HG03196 (cell line): ENCODE measurements at regions not wholly inside any gene's neighbourhood (a gene's known extent, or its start where the extent isn't known, plus 50 kb on each side); places are given as distances from the start of the nearest gene placed in this dataset.

Source experiments
- ATAC-seq: cut with Tn5 transposase; IDR thresholded peaks from one replicate; pipeline ENCODE4 v1.9.1; 2021; ENCODE audit not compliant: unreplicated experiment

- ATAC-seq: no peak
These were observed 346.9 kb downstream of the ZNF608 start for GRCh38 chr5:124399426-124399961.

DNA sequence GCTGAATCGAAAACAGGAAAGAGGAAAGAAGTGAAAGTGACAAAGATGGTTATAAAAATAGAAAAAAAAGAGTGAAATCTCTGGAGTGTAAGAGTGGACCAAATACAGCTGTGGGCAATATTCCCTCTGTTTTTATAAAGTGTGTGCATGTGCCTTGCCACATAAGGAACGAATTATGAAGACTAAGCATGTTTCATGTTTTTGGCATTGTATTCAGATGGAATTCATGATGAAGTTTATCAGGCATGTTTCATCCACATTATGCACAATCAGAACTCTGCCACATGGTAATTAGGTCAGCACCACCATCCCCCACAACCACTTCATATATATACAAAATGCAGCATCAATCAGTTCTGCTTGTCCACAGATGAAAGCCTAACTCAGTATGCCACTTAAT, 348.0 kb downstream of the ZNF608 start:
- no peak for ATAC-seq

DNA sequence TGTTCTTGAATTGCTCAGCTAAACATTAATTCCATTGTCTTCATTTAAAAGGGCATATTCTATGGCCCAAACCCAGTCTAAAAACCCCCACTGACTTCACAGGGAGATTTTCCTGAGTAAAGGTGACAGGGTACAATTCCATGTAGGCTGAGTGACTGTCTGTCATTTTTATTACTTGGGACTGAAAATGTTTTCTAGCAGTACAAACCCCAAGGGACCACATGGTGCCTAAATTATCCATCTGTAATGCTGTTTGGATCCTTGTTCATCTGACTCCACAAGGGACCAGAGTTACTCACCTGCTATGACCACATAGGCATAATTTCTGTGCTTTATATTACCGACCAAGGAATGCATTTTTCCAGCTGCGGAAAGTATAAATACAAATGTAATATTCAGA, 349.1 kb downstream of the ZNF608 start:
- ATAC-seq: no peak

DNA sequence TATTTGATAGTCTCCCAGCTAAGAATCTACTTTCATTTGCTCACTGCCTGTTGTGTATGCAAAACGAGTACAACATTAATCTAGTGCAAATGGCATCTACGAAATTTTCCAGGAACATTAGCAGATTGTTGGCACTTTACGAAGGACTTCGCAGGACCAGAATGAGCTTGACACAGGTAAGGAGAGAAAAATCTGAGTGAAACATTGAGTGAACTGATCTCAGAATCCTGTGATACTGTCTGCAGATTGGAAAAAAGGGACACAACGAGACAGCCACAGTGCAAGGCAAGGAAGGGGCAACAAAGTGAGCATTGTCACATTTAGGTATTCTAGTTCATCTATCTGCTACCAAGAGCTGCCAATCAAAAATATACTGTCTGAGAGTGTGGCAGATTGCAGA, 350.5 kb downstream of the ZNF608 start:
- ATAC-seq: no peak

- ATAC-seq: no peak
These were observed 351.2 kb downstream of the ZNF608 start for GRCh38 chr5:124395287-124395686.

DNA sequence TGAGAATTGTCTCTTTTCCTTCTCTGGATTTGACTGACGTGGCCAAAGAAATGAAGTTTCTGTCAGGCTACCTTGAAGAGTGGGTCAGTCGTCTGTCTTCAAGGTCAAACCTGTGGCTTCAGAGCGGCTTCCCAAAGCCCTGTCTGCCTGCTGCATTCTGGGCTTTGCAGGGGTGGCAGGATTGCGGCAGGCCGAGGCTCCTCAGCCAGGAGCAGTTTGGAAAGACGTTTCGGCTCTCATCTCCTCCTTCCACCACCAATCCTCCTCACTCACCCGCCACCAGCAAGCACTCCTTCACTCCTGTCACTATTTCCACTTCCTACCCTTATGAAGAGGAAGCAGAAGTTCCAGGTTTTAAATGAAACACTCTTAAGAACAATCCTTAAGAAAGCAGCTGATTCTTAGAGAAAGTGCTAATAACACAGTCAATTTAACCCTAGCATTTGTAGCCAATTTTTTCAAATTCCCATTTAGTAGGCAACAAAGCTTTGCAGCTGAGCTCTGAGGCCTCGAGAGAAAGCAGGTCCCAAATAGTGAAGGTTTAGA, 351.7 kb downstream of the ZNF608 start:
- no peak for ATAC-seq

- ATAC-seq: no peak
These were observed 352.7 kb downstream of the ZNF608 start for GRCh38 chr5:124393584-124394379.

- ATAC-seq: no peak
These were observed 362.7 kb downstream of the ZNF608 start for GRCh38 chr5:124383693-124384092.

DNA sequence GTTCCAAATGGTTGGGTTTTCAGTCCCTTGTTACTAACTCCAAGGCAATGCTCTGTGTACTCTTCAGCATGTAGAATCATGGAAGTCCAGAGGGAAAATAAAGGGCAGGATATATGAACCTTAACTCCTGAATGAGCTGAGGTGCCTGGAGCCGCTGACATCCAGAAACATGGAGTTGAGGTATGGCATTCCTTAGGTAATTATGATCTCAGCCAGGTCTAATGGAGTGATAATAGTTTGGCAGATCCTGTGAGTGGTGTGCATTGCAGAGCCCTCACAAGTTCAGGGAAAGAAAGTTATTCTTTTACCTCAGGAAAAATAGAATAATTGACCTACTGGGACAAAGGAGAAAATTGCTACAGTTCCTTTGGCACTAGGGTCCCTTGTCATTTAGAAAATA, 369.1 kb downstream of the ZNF608 start:
- ATAC-seq: no peak

DNA sequence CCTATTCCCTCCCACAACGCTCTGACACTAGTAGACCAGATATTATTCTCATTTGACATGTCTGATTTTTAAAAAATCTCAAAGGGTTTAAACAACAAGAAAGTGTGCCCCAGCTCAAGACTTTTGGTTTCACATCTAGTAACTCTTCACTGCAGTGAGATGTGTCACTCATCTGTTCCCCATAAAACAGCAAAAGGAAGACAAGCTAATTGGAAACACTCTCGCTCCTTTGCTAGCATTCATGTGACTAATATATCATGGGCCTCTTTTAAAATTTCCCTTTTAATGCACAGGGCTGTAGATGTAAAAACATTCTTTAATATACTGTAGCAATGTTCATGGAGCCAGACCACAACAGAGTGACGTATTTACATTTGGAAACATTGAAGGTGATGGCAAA, 372.6 kb downstream of the ZNF608 start:
- no peak for ATAC-seq

DNA sequence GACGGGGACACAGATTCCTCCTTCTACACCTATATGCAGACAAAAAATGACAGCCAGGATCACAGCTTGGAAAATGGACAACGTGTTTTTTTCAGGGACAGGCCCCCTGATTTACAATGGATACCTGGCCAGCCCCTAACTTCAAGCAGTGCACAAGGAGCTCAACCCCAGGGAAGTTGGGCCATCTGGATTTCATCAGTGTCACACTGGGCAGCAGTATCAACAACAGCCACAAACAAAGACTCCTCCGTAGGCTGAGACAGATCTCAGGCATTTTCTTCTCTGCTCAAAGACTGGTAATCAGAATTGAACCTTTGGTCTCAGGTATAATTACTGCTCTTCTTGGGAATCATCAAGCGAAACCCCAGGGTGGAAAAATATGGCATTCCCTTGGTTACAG, 374.0 kb downstream of the ZNF608 start:
- no peak for ATAC-seq

GRCh38 chr5:124371111-124371706, 375.2 kb downstream of the ZNF608 start:
- no peak for ATAC-seq

- no peak for ATAC-seq
These were observed 375.8 kb downstream of the ZNF608 start for GRCh38 chr5:124370601-124371000.

DNA sequence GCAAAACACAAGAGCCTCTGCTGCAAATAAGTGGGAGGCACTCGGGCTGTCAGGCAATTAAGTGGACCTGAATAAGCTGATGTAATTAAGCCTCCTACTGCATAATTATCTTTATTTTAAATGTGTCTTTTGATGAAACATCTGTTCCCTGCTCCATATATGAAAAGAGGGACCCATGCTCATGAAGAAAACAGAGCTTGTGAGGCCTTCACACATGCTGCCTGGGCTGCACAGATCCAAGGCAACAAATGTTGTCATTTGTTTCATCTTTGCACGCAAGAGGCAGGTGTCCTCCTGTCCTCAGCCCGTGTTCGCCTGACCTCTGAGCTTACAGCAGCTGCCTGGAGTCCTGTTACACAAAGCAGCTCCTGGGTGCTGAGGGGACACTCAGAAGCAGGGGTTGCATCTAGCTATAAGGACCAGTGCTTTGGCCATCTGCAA, 381.1 kb downstream of the ZNF608 start:
- no peak for ATAC-seq

GRCh38 chr5:124355928-124356327, 390.5 kb downstream of the ZNF608 start:
- no peak for ATAC-seq

GRCh38 chr5:124353016-124353415, 393.4 kb downstream of the ZNF608 start:
- ATAC-seq: no peak

DNA sequence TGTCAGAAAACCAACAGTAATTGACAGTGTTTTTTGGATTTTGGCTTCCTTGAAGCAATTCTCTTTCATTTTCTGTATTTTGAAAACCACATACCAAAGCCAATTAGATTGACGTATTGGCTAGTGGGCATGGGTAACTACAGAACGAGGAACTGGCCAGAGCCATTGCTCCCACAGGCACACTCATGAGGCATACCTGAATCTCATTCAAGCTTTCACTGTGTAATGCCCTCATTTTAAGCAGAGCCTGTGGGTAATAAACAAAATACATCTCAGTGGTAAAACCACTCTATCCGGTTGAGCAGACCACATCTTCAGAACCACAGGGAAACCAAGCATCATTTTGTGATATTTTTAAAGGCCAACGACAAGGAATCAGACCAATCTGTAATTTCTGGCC, 394.1 kb downstream of the ZNF608 start:
- no peak for ATAC-seq

DNA sequence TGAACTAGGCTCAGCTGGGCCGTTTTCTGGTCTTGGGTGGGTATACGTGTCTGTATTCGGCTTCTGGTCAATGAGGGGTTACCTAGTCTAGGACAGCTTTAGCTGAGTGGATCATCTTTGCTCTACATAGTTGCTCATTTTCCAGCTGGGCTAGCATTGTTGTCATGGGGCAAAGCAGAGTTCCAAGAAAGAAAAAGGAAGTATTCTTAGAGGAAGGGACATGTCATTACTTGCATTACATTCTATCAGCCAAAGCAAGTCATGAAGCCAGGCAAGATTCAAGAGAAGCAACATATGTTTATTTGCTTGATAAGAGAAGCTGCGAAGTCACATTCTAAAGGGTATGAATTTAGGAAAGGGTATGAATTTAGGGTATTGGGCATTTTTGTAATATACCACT, 396.5 kb downstream of the ZNF608 start:
- ATAC-seq: no peak

DNA sequence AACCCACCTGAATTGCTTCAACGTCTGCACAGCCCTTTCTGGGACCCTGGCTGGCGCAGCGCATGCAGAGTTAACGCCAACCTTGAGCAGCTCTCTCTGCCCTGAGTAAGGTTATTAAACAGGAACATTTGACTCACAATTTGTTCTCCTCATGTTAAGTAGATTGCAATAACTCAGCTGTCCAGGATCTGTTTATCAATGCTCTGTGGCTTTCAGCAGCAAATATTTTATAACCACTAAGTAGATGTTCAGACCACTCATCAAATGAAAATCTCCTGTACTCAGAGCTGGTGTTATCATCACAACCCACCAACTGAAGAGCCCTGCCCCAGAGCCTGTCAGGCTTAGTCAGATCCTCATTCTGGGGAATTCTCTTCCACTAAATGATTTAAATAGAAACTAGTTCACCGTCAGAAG, 403.0 kb downstream of the ZNF608 start:
- ATAC-seq: no peak

GRCh38 chr5:124342986-124343385, 403.5 kb downstream of the ZNF608 start:
- ATAC-seq: no peak

GRCh38 chr5:124342584-124342983, 403.9 kb downstream of the ZNF608 start:
- ATAC-seq: no peak

- ATAC-seq: no peak
These were observed 404.4 kb downstream of the ZNF608 start for GRCh38 chr5:124342027-124342471.
